OCI-LY1 (cell line): ENCODE measurements at regions not wholly inside any gene's neighbourhood (a gene's known extent, or its start where the extent isn't known, plus 50 kb on each side); places are given as distances from the start of the nearest gene placed in this dataset.

Experiments used
- H2AFZ ChIP-seq: fragments of 200-600 bp; sonication (generic), shearing (Covaris generic); 2 replicates; pipeline ENCODE4 v1.6.0; 2014; ENCODE audit warnings: antibody characterized with exemption, mild to moderate bottlenecking, low read length
- H3F3A ChIP-seq: fragments of 200-600 bp; sonication (generic), shearing (Covaris generic); 2 replicates; pipeline ENCODE4 v1.6.0; 2014; ENCODE audit warnings: mild to moderate bottlenecking, antibody characterized with exemption, low read length, moderate library complexity; ENCODE audit not compliant: insufficient read depth
- H3K27ac ChIP-seq: fragments of 200-600 bp; sonication (generic); 2 replicates; pipeline ENCODE4 v1.5.1; 2014; ENCODE audit warnings: low read length, mixed run types, mild to moderate bottlenecking, low read depth; ENCODE audit not compliant: poor library complexity, severe bottlenecking
- H3K27me3 ChIP-seq: fragments of 200-600 bp; sonication (generic); 2 replicates; pipeline ENCODE4 v1.6.0; 2014; ENCODE audit warnings: antibody characterized with exemption, mild to moderate bottlenecking, low read length, moderate library complexity; ENCODE audit not compliant: insufficient read depth
- H3K36me3 ChIP-seq: fragments of 200-600 bp; sonication (generic); 2 replicates; pipeline ENCODE4 v1.6.1; 2014; ENCODE audit warnings: mild to moderate bottlenecking, antibody characterized with exemption, low read length, moderate library complexity, mixed read lengths; ENCODE audit not compliant: insufficient read depth
- H3K4me1 ChIP-seq: fragments of 200-600 bp; sonication (generic); 2 replicates; pipeline ENCODE4 v1.5.1; 2014; ENCODE audit warnings: mild to moderate bottlenecking, low read length, moderate library complexity; ENCODE audit not compliant: insufficient read depth, severe bottlenecking
- H3K4me2 ChIP-seq: fragments of 200-600 bp; sonication (generic), shearing (Covaris generic); 2 replicates; pipeline ENCODE4 v1.6.1; 2014; ENCODE audit warnings: low read length
- H3K4me3 ChIP-seq: fragments of 200-600 bp; sonication (generic); 2 replicates; pipeline ENCODE4 v1.5.1; 2014; ENCODE audit warnings: low read length, low read depth, mild to moderate bottlenecking, mixed read lengths; ENCODE audit not compliant: poor library complexity, severe bottlenecking
- H3K79me2 ChIP-seq: fragments of 200-600 bp; shearing (Covaris generic); 2 replicates; pipeline ENCODE4 v1.6.1; 2016; ENCODE audit warnings: mixed run types, low read length, mixed read lengths; ENCODE audit not compliant: insufficient read depth
- H3K9ac ChIP-seq: fragments of 200-600 bp; sonication (generic), shearing (Covaris generic); 2 replicates; pipeline ENCODE4 v1.6.1; 2014; ENCODE audit warnings: mild to moderate bottlenecking, low read length, mixed read lengths
- H3K9me2 ChIP-seq: fragments of 200-600 bp; sonication (generic), shearing (Covaris generic); 2 replicates; pipeline ENCODE4 v1.6.1; 2014; ENCODE audit warnings: low read depth, mild to moderate bottlenecking, low read length, mixed read lengths
- H3K9me3 ChIP-seq: fragments of 200-600 bp; shearing (Covaris generic); 2 replicates; pipeline ENCODE4 v1.6.1; 2014; ENCODE audit warnings: low read length, mixed read lengths
- H4K20me1 ChIP-seq: fragments of 200-600 bp; sonication (generic), shearing (Covaris generic); 2 replicates; pipeline ENCODE4 v1.6.0; 2016; ENCODE audit warnings: mild to moderate bottlenecking, low read length; ENCODE audit not compliant: insufficient read depth
- EZH2 ChIP-seq: fragments of 200-600 bp; sonication (generic), shearing (Covaris generic); IDR thresholded peaks from 2 replicates; pipeline ENCODE4 v1.8.0; 2017; ENCODE audit warnings: borderline replicate concordance, mixed run types, mild to moderate bottlenecking, antibody characterized with exemption, low read length, moderate library complexity, mixed read lengths
- TF ChIP-seq, protein P1 (sequence below): fragments of 200-600 bp; sonication (generic), shearing (Covaris generic); IDR thresholded peaks from 2 replicates; pipeline ENCODE4 v1.5.1; 2017; ENCODE audit warnings: mild to moderate bottlenecking, antibody characterized with exemption, low read length, moderate library complexity, mixed read lengths

GRCh38 chr13:80555796-80556678, 215.1 kb upstream of the SPRY2 start:
- Histone ChIP-seq H3F3A (no peaks in the 10 kb centered on the region), H3K4me1 (no peaks in the 10 kb centered on the region), H3K27ac (no peak overlapping the region), H4K20me1 (no peaks in the 10 kb centered on the region), H3K4me2 (no peak overlapping the region), H3K9ac (no peak overlapping the region), H3K79me2 (no peaks in the 10 kb centered on the region), H3K9me3 (no peaks in the 10 kb centered on the region), H2AFZ (no peak overlapping the region), H3K27me3 (no peaks in the 10 kb centered on the region), H3K36me3 (no peaks in the 10 kb centered on the region), H3K4me3 (no peak overlapping the region), H3K9me2 (no peaks in the 10 kb centered on the region)
- no peak for TF ChIP-seq EZH2

DNA sequence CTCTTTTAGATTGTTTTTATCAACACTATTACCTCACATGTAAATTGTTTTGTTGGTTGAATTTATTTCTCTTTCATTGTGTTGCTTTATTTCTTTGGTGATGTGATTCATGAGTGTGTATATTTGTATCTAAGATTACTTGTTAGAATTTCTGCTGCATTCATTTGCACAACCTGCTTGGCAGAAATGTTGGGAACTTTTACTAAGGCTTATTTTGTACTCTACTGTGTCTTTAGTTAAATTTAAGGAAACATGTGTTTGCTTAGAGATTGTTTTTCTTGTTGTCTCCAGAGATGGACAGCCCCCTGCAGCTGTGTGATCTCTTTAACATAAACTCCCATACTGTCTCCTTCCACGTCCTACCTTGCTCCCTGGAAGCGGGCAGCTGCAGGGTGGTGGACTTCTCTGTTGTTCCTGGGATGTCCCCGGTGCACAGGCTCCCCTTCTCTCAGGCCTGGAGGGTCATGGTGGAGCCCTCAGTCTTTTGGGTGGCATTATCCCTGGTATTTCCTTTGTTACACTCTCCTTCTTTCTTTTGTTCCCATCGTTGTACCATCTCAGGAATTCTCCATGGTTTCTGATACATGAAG, 212.0 kb upstream of the SPRY2 start:
- H3K4me3 ChIP-seq: no peak overlapping the region
- H3K4me1 ChIP-seq: no peaks in the 10 kb centered on the region
- no peaks in the 10 kb centered on the region for H3F3A ChIP-seq
- no peak overlapping the region for H2AFZ ChIP-seq
- H4K20me1 ChIP-seq: no peaks in the 10 kb centered on the region
- no peak overlapping the region for H3K9ac ChIP-seq
- no peaks in the 10 kb centered on the region for H3K27me3 ChIP-seq
- no peaks in the 10 kb centered on the region for H3K9me3 ChIP-seq
- no peaks in the 10 kb centered on the region for H3K9me2 ChIP-seq
- H3K79me2 ChIP-seq: no peaks in the 10 kb centered on the region
- no peak overlapping the region for H3K27ac ChIP-seq
- H3K36me3 ChIP-seq: no peaks in the 10 kb centered on the region
- TF ChIP-seq, protein P1, sequence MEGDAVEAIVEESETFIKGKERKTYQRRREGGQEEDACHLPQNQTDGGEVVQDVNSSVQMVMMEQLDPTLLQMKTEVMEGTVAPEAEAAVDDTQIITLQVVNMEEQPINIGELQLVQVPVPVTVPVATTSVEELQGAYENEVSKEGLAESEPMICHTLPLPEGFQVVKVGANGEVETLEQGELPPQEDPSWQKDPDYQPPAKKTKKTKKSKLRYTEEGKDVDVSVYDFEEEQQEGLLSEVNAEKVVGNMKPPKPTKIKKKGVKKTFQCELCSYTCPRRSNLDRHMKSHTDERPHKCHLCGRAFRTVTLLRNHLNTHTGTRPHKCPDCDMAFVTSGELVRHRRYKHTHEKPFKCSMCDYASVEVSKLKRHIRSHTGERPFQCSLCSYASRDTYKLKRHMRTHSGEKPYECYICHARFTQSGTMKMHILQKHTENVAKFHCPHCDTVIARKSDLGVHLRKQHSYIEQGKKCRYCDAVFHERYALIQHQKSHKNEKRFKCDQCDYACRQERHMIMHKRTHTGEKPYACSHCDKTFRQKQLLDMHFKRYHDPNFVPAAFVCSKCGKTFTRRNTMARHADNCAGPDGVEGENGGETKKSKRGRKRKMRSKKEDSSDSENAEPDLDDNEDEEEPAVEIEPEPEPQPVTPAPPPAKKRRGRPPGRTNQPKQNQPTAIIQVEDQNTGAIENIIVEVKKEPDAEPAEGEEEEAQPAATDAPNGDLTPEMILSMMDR: no peak
- TF ChIP-seq EZH2: no peak
- no peak overlapping the region for H3K4me2 ChIP-seq

DNA sequence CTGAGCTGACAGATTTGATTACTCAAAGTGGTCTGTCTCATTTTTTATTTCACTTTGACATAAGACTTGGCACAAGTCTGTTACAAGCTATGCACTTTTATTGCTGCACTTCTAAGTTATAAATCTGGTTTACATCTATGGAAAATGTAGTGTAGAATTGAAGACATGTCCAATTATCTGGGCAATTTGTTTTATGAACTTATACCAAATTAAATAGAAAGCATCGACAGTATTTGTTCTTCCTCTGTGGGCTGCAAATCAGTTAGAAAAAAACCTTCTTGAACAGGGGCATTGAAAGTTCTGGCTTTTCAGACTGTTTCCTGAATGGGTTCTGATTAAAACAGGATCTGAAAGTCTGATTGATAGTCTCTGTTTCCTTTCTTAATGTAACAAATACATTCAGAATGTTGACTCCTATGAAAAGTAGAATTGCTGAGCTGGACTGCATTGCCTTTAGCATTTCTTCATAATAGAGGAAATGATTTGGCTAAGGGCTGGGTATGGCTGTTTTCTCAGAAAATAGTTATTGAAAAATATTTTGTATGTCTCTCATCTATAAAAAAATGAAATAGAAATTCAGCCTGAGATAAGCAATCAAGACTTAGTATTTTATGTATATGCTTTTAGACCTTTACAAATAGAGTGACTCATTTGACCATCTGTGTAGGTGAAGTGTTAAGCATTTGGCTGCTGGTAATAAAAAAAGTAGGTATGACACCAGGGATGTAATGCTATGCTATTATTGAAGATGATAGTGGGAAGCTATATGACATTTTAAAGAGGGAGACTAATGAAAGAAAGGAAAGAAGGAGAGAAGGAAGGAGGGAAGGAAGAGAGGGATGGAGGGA, 210.9 kb upstream of the SPRY2 start:
- no peaks in the 10 kb centered on the region for H3K9me3 ChIP-seq
- no peak overlapping the region for H3K9ac ChIP-seq
- H3K9me2 ChIP-seq: no peaks in the 10 kb centered on the region
- no peaks in the 10 kb centered on the region for H3F3A ChIP-seq
- H3K27ac ChIP-seq: no peak overlapping the region
- no peaks in the 10 kb centered on the region for H4K20me1 ChIP-seq
- no peak overlapping the region for H3K4me2 ChIP-seq
- no peak for TF ChIP-seq EZH2
- TF ChIP-seq, protein P1: no peak
- H3K36me3 ChIP-seq: no peaks in the 10 kb centered on the region
- no peaks in the 10 kb centered on the region for H3K79me2 ChIP-seq
- no peaks in the 10 kb centered on the region for H3K27me3 ChIP-seq
- H3K4me1 ChIP-seq: no peaks in the 10 kb centered on the region
- H3K4me3 ChIP-seq: no peak overlapping the region
- H2AFZ ChIP-seq: no peak overlapping the region
